Calu3 (cell line): ENCODE measurements at regions not wholly inside any gene's neighbourhood (a gene's known extent, or its start where the extent isn't known, plus 50 kb on each side); places are given as distances from the start of the nearest gene placed in this dataset.

Experiments
- BruUV-seq: library from RNA; stranded (reverse); fragments of 400-500 nt; replicated peaks from 2 replicates; lab custom pipeline; 2021; lab: Mats Ljungman, UMichigan
- CTCF ChIA-PET: fragments of 300-600 bp; sonication (Branson Sonifier 250); formaldehyde crosslinking; loops from one replicate; lab custom pipeline; 2022; ENCODE audit warnings: antibody characterized with exemption; lab: Charles Lee
- DNase-seq: peaks from one replicate; pipeline ENCODE4 v3.0.0; 2022
- H3K27ac Mint-ChIP-seq: one replicate; pipeline ENCODE4 v1.8.0; 2022; ENCODE audit warnings: mixed read lengths; ENCODE audit not compliant: unreplicated experiment
- H3K27me3 Mint-ChIP-seq: one replicate; pipeline ENCODE4 v1.8.0; 2022; ENCODE audit warnings: mixed read lengths; ENCODE audit not compliant: unreplicated experiment
- H3K36me3 Mint-ChIP-seq: one replicate; pipeline ENCODE4 v1.8.0; 2022; ENCODE audit warnings: mild to moderate bottlenecking, moderate library complexity, mixed read lengths; ENCODE audit not compliant: insufficient read depth, unreplicated experiment
- H3K4me1 Mint-ChIP-seq: one replicate; pipeline ENCODE4 v1.8.0; 2022; ENCODE audit warnings: mild to moderate bottlenecking, low read depth, mixed read lengths; ENCODE audit not compliant: unreplicated experiment
- H3K4me3 Mint-ChIP-seq: one replicate; pipeline ENCODE4 v1.8.0; 2022; ENCODE audit warnings: mild to moderate bottlenecking, low read depth, moderate library complexity, mixed read lengths; ENCODE audit not compliant: unreplicated experiment
- H3K9me3 Mint-ChIP-seq: one replicate; pipeline ENCODE4 v1.8.0; 2022; ENCODE audit warnings: low read depth, mixed read lengths; ENCODE audit not compliant: unreplicated experiment
- CTCF ChIP-seq: fragments of 200-600 bp; IDR thresholded peaks from one replicate; pipeline ENCODE4 v1.8.0; 2022; ENCODE audit warnings: antibody characterized with exemption; ENCODE audit not compliant: unreplicated experiment
- intact Hi-C: fragments of 100-400 bp; cut with micrococcal nuclease; formaldehyde crosslinking; loops from one replicate; pipeline ENCODE4 v1.10.0; 2022; ENCODE audit not compliant: unreplicated experiment

- Mint-ChIP-seq H3K27ac (no peak overlapping the region), H3K36me3 (no peaks in the 10 kb centered on the region), H3K27me3 (no peaks in the 10 kb centered on the region), H3K4me3 (no peak overlapping the region), H3K9me3 (peaks cover 2% of the 10 kb centered on the region), H3K4me1 (no peaks in the 10 kb centered on the region)
- TF ChIP-seq CTCF, result no peak
- no peak for DNase-seq
- no TSS peak for BruUV-seq
- intact Hi-C loops, result no loop called here
- CTCF ChIA-PET, result no interaction called here
Measured at GRCh38 chr3:99524559-99524958, 113.8 kb upstream of the COL8A1 start.

- Mint-ChIP-seq H3K4me1 (no peaks in the 10 kb centered on the region), H3K27me3 (no peaks in the 10 kb centered on the region), H3K4me3 (no peak overlapping the region), H3K27ac (no peak overlapping the region), H3K36me3 (no peaks in the 10 kb centered on the region), H3K9me3 (peaks cover 2% of the 10 kb centered on the region)
- CTCF ChIA-PET, result no interaction called here
- TF ChIP-seq CTCF, result no peak
- BruUV-seq, result no TSS peak
- no peak for DNase-seq
- intact Hi-C loops, result no loop called here
Measured at GRCh38 chr3:99523431-99524127, 114.8 kb upstream of the COL8A1 start.

GRCh38 chr3:99522147-99522546, 116.2 kb upstream of the COL8A1 start:
- Mint-ChIP-seq H3K4me3 (no peak overlapping the region), H3K9me3 (peaks cover 2% of the 10 kb centered on the region), H3K27me3 (no peaks in the 10 kb centered on the region), H3K27ac (no peak overlapping the region), H3K4me1 (no peaks in the 10 kb centered on the region), H3K36me3 (no peaks in the 10 kb centered on the region)
- no peak for TF ChIP-seq CTCF
- DNase-seq, result no peak
- no TSS peak for BruUV-seq
- CTCF ChIA-PET, result no interaction called here
- intact Hi-C loops, result no loop called here

GRCh38 chr3:99521551-99521950, 116.8 kb upstream of the COL8A1 start:
- H3K36me3 Mint-ChIP-seq, result no peaks in the 10 kb centered on the region
- H3K4me3 Mint-ChIP-seq, result no peak overlapping the region

More at GRCh38 chr3:99521551-99521950, 116.8 kb upstream of the COL8A1 start:
- intact Hi-C loops, result no loop called here
- CTCF ChIA-PET, result no interaction called here
- no peak for DNase-seq
- Mint-ChIP-seq H3K9me3 (peaks cover 2% of the 10 kb centered on the region), H3K27ac (no peak overlapping the region), H3K27me3 (no peaks in the 10 kb centered on the region), H3K4me1 (no peaks in the 10 kb centered on the region)
- TF ChIP-seq CTCF, result no peak
- no TSS peak for BruUV-seq
